ENCODE measurements at regions not wholly inside any gene's neighbourhood (a gene's known extent, or its start where the extent isn't known, plus 50 kb on each side); places are given as distances from the start of the nearest gene placed in this dataset.

DNA sequence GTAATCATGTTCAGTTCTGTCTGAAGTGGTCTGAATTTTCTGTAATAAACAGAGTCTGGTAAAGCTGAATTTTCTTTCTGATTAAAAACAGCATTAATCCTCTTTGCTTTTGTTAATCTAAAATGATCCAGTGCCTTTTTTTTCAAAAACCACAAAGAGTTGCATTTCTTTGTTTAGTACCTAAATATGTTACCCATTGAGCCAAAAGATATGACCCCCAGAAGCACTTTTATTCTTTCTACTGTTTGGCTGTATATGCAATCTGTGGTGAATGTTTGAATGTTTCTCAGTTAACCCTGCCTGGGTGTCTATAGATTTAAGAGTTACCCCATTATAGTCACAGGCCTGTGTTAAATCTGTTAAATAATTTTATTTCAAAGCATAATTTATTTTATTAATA, 394.8 kb downstream of the PTPRC start:
- Histone ChIP-seq H3K9me2 (replicated peaks; ENCODE audit: insufficient read depth, low read length) (no peaks in the 10 kb centered on the region), H3K36me3 (ENCODE audit: low read length) (no peaks in the 10 kb centered on the region), H3K4me2 (ENCODE audit: low read depth, low read length, poor library complexity, severe bottlenecking) (peak overlapping the region; percentile 34), H4K20me1 (ENCODE audit: low read depth, low read length) (no peaks in the 10 kb centered on the region), H3K9me3 (ENCODE audit: insufficient read depth, low read length) (no peaks in the 10 kb centered on the region), H3F3A (ENCODE audit: insufficient read depth) (no peaks in the 10 kb centered on the region), H3K79me2 (ENCODE audit: insufficient read depth, low read length) (no peaks in the 10 kb centered on the region), H3K9ac (ENCODE audit: low read length) (no peak overlapping the region), H3K27me3 (ENCODE audit: low read length) (no peaks in the 10 kb centered on the region), H3K27ac (ENCODE audit: low read depth, low read length) (no peak overlapping the region), H3K4me3 (ENCODE audit: insufficient read depth, low read length, poor library complexity, severe bottlenecking) (no peak overlapping the region), H2AFZ (ENCODE audit: low read depth, low read length, severe bottlenecking) (peak overlapping the region; percentile 27)
- TF ChIP-seq, protein P1, sequence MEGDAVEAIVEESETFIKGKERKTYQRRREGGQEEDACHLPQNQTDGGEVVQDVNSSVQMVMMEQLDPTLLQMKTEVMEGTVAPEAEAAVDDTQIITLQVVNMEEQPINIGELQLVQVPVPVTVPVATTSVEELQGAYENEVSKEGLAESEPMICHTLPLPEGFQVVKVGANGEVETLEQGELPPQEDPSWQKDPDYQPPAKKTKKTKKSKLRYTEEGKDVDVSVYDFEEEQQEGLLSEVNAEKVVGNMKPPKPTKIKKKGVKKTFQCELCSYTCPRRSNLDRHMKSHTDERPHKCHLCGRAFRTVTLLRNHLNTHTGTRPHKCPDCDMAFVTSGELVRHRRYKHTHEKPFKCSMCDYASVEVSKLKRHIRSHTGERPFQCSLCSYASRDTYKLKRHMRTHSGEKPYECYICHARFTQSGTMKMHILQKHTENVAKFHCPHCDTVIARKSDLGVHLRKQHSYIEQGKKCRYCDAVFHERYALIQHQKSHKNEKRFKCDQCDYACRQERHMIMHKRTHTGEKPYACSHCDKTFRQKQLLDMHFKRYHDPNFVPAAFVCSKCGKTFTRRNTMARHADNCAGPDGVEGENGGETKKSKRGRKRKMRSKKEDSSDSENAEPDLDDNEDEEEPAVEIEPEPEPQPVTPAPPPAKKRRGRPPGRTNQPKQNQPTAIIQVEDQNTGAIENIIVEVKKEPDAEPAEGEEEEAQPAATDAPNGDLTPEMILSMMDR (IDR thresholded peaks at IDR 0.05; ENCODE audit: insufficient read depth, low read length, poor library complexity, severe bottlenecking): no peak
- TF ChIP-seq EZH2phosphoT487 (conservative IDR thresholded peaks at IDR 0.05; ENCODE audit: low read length): no peak

DNA sequence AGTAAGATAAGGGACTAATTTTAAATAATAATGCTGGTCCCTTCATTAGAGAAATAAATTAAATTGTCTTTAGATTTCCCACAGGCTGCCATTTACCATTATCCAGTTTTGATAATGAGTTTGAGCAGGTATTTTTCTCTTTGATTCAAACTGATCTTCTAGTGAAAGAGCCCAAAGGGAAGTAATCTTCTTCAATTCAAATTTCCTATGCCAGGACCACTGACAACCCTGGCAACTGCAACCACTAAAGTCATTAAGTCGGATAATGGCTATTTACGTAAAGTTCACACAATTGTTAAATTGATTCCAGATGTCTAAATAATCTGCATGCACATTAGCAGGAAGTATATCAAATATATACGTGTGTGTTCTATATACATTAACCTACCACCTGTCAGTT, 399.3 kb downstream of the PTPRC start:
- no peak overlapping the region for H3K27ac ChIP-seq (ENCODE audit: low read depth, low read length)

DNA sequence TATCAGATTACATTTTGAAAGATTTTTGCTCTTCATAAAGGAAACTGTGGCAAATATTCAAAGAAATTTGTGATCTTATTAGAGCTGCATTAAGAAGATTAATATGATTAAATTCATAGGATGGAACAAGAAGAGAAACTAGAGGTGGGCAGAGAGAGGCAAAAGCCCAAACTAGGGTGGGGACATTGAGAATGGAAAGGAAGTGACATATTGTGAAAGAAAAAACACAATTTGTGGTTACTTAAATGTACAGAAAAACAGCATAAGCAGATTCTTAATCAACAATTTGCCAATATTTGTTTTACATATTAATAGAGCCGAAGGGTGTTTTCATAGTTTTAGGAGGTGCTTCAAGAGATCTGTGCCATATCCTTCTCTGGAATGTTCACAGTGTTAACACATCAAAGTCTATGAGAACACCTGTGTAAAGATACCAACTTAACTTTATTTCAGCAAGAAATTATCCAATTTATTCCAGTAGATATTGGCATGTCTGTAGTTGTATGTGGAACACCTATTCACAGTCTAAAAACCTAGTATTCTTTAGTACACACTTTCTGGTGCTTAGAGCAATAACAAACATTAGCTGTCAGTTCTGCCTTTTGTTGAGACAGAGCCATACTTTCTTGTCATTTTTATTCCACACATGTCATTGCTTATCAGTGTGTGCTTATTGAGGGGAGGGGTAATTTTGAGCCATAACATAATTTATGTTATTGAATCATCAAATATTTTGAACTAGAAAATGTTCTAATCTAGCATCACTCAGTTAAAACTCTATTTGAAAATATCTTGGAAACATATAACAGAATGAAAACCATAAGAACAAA, 401.5 kb downstream of the PTPRC start:
- Histone ChIP-seq H3K79me2 (ENCODE audit: insufficient read depth, low read length) (no peaks in the 10 kb centered on the region), H3K4me3 (ENCODE audit: insufficient read depth, low read length, poor library complexity, severe bottlenecking) (peak overlapping the region; percentile 13), H2AFZ (ENCODE audit: low read depth, low read length, severe bottlenecking) (peak overlapping the region; percentile 44), H4K20me1 (ENCODE audit: low read depth, low read length) (no peaks in the 10 kb centered on the region), H3F3A (ENCODE audit: insufficient read depth) (peaks cover 21% of the 10 kb centered on the region), H3K9me3 (ENCODE audit: insufficient read depth, low read length) (no peaks in the 10 kb centered on the region), H3K36me3 (ENCODE audit: low read length) (no peaks in the 10 kb centered on the region; the same call in 1 of the 2 replicates), H3K27me3 (ENCODE audit: low read length) (no peaks in the 10 kb centered on the region), H3K9me2 (replicated peaks; ENCODE audit: insufficient read depth, low read length) (no peaks in the 10 kb centered on the region), H3K4me2 (ENCODE audit: low read depth, low read length, poor library complexity, severe bottlenecking) (peak overlapping the region; percentile 94), H3K27ac (ENCODE audit: low read depth, low read length) (peak overlapping the region; percentile 99), H3K9ac (ENCODE audit: low read length) (peak overlapping the region; percentile 34)
- no peak for TF ChIP-seq EZH2phosphoT487 (conservative IDR thresholded peaks at IDR 0.05; ENCODE audit: low read length)
- TF ChIP-seq, protein P1 (IDR thresholded peaks at IDR 0.05; ENCODE audit: insufficient read depth, low read length, poor library complexity, severe bottlenecking): no peak

More for the DNA sequence above, 399.3 kb downstream of the PTPRC start:
- Histone ChIP-seq H4K20me1 (ENCODE audit: low read depth, low read length) (no peaks in the 10 kb centered on the region), H3F3A (ENCODE audit: insufficient read depth) (peaks cover 21% of the 10 kb centered on the region), H2AFZ (ENCODE audit: low read depth, low read length, severe bottlenecking) (no peak overlapping the region), H3K79me2 (ENCODE audit: insufficient read depth, low read length) (no peaks in the 10 kb centered on the region), H3K4me3 (ENCODE audit: insufficient read depth, low read length, poor library complexity, severe bottlenecking) (no peak overlapping the region), H3K27me3 (ENCODE audit: low read length) (no peaks in the 10 kb centered on the region), H3K36me3 (ENCODE audit: low read length) (no peaks in the 10 kb centered on the region; the same call in 1 of the 2 replicates), H3K9me2 (replicated peaks; ENCODE audit: insufficient read depth, low read length) (no peaks in the 10 kb centered on the region), H3K4me2 (ENCODE audit: low read depth, low read length, poor library complexity, severe bottlenecking) (no peak overlapping the region), H3K9ac (ENCODE audit: low read length) (no peak overlapping the region), H3K9me3 (ENCODE audit: insufficient read depth, low read length) (no peaks in the 10 kb centered on the region)
- TF ChIP-seq, protein P1 (IDR thresholded peaks at IDR 0.05; ENCODE audit: insufficient read depth, low read length, poor library complexity, severe bottlenecking): no peak
